ENCODE measurements at regions not wholly inside any gene's neighbourhood (a gene's known extent, or its start where the extent isn't known, plus 50 kb on each side); places are given as distances from the start of the nearest gene placed in this dataset.
"Not testable (repeated sequence)": the region's sequence is repeated elsewhere in the genome, so short reads cannot be mapped to it uniquely, and the experiment has no call there.

GRCh38 chr5:23776684-23777083 lies 269.3 kb downstream of the PRDM9 start:
- DNase-seq (no peak), ATAC-seq (ENCODE audit: low read depth) (no peak)
- no peak overlapping the region for H3K14ac ChIP-seq (replicated peaks; ENCODE audit: low read depth, low read length)
- H3K9me3 ChIP-seq (ENCODE audit: control insufficient read depth, insufficient read depth, low read length) = peaks cover 5% of the 10 kb centered on the region; the same call in 1 of the 2 replicates
- H3K36me3 ChIP-seq (ENCODE audit: control insufficient read depth, insufficient read depth, low read length) = no peaks in the 10 kb centered on the region
- ChIA-PET CTCF (no interaction called here), POLR2A (ENCODE audit: unreplicated experiment) (no interaction called here)
- no peaks in the 10 kb centered on the region for H4K20me1 ChIP-seq (ENCODE audit: insufficient read depth, low read length)
- H3K4me1 ChIP-seq (ENCODE audit: control insufficient read depth, insufficient read depth, low read length) = no peaks in the 10 kb centered on the region
- H2BK120ac ChIP-seq (ENCODE audit: low read depth, low read length) = no peak overlapping the region
- no peak overlapping the region for H2BK15ac ChIP-seq (ENCODE audit: low read depth, low read length)
- H3K4me2 ChIP-seq (ENCODE audit: low read depth, low read length) = no peak overlapping the region
- H3K23ac ChIP-seq (ENCODE audit: low read depth, low read length) = no peak overlapping the region
- intact Hi-C loops (cut with micrococcal nuclease) (no loop called here), dilution Hi-C loops (cut with HindIII; ENCODE audit: low sequenced_read_pairs, unreplicated experiment) (no loop called here), in situ Hi-C loops (cut with MboI; ENCODE audit: low sequenced_read_pairs) (no loop called here)
- H3K27ac ChIP-seq (ENCODE audit: insufficient read depth, low read length) = no peak overlapping the region
- H2AFZ ChIP-seq (replicated peaks; ENCODE audit: low read length, poor library complexity) = no peak overlapping the region
- H3K4ac ChIP-seq (ENCODE audit: low read depth, low read length) = no peak overlapping the region
- no peaks in the 10 kb centered on the region for H3K79me1 ChIP-seq (ENCODE audit: low read depth in 1 of 2, low read length in 2 of 2)
- no peak overlapping the region for H2AK9ac ChIP-seq (replicated peaks; ENCODE audit: low read depth, low read length, poor library complexity)
- no peak overlapping the region for H4K5ac ChIP-seq (ENCODE audit: low read depth, low read length)
- no peaks in the 10 kb centered on the region for H3K27me3 ChIP-seq (ENCODE audit: control insufficient read depth, insufficient read depth, low read length)
- no peak overlapping the region for H3K18ac ChIP-seq (ENCODE audit: low read depth, low read length)
- H3K56ac ChIP-seq (ENCODE audit: extremely low read depth, insufficient read depth, low read length) = no peak overlapping the region
- no peak for TF ChIP-seq MXI1 (IDR thresholded peaks at IDR 0.05; ENCODE audit: borderline replicate concordance, low read depth, low read length)
- WGBS, 2 experiments (ENCODE audit: extremely low coverage in 2 of 2, insufficient read length in 1 of 2) = no CpG with 5 or more reads among the region's 3 CpGs
- no peak overlapping the region for H3K4me3 ChIP-seq (ENCODE audit: insufficient read depth, low read depth, low read length)
- no peaks in the 10 kb centered on the region for H3K9me1 ChIP-seq (ENCODE audit: insufficient read depth, low read length)
- H4K91ac ChIP-seq (ENCODE audit: insufficient read depth, low read depth, low read length) = no peak overlapping the region
- H2BK5ac ChIP-seq (ENCODE audit: low read depth, low read length, poor library complexity, severe bottlenecking) = no peak overlapping the region
- no TSS peak for BruUV-seq (replicated peaks)
- no peak overlapping the region for H3K9ac ChIP-seq (ENCODE audit: low read depth, low read length)
- H2AK5ac ChIP-seq (ENCODE audit: low read depth, low read length) = no peak overlapping the region
- no peak overlapping the region for H2BK20ac ChIP-seq (ENCODE audit: low read depth, low read length)
- no peak overlapping the region for H4K8ac ChIP-seq (ENCODE audit: low read depth in 2 of 2, low read length in 2 of 2)

- H3K9me3 ChIP-seq (ENCODE audit: control insufficient read depth, insufficient read depth, low read length); H2BK20ac ChIP-seq (ENCODE audit: low read depth, low read length); H3K56ac ChIP-seq (ENCODE audit: extremely low read depth, insufficient read depth, low read length); H3K4me1 ChIP-seq (ENCODE audit: control insufficient read depth, insufficient read depth, low read length); H3K18ac ChIP-seq (ENCODE audit: low read depth, low read length); H2BK5ac ChIP-seq (ENCODE audit: low read depth, low read length, poor library complexity, severe bottlenecking); H3K9ac ChIP-seq (ENCODE audit: low read depth, low read length); H3K14ac ChIP-seq (replicated peaks; ENCODE audit: low read depth, low read length); H3K79me1 ChIP-seq (ENCODE audit: low read depth in 1 of 2, low read length in 2 of 2); DNase-seq; intact Hi-C loops (cut with micrococcal nuclease); H4K5ac ChIP-seq (ENCODE audit: low read depth, low read length); CTCF ChIA-PET; H4K20me1 ChIP-seq (ENCODE audit: insufficient read depth, low read length); H3K27me3 ChIP-seq (ENCODE audit: control insufficient read depth, insufficient read depth, low read length); H3K23ac ChIP-seq (ENCODE audit: low read depth, low read length); H3K9me1 ChIP-seq (ENCODE audit: insufficient read depth, low read length); H3K4me2 ChIP-seq (ENCODE audit: low read depth, low read length); H2BK120ac ChIP-seq (ENCODE audit: low read depth, low read length); H4K91ac ChIP-seq (ENCODE audit: insufficient read depth, low read depth, low read length); H2AK9ac ChIP-seq (replicated peaks; ENCODE audit: low read depth, low read length, poor library complexity); H2AFZ ChIP-seq (replicated peaks; ENCODE audit: low read length, poor library complexity); BruUV-seq (replicated peaks); H2AK5ac ChIP-seq (ENCODE audit: low read depth, low read length); H3K4ac ChIP-seq (ENCODE audit: low read depth, low read length); H3K27ac ChIP-seq (ENCODE audit: insufficient read depth, low read length); POLR2A ChIA-PET (ENCODE audit: unreplicated experiment); H3K36me3 ChIP-seq (ENCODE audit: control insufficient read depth, insufficient read depth, low read length); ATAC-seq (ENCODE audit: low read depth); H4K8ac ChIP-seq (ENCODE audit: low read depth in 2 of 2, low read length in 2 of 2); H2BK15ac ChIP-seq (ENCODE audit: low read depth, low read length); H3K4me3 ChIP-seq (ENCODE audit: insufficient read depth, low read depth, low read length); dilution Hi-C loops (cut with HindIII; ENCODE audit: low sequenced_read_pairs, unreplicated experiment); in situ Hi-C loops (cut with MboI; ENCODE audit: low sequenced_read_pairs): not testable (repeated sequence)
- 56% methylated on average over 1 of the region's 4 CpGs; no CpG with 5 or more reads in 1 of the 2 experiments for WGBS, 2 experiments (ENCODE audit: extremely low coverage in 2 of 2, insufficient read length in 1 of 2)
These were observed 292.9 kb downstream of the PRDM9 start for GRCh38 chr5:23800307-23800706.

Data from IMR-90 (cell line).